MCF 10A (cell line): ENCODE measurements at regions not wholly inside any gene's neighbourhood (a gene's known extent, or its start where the extent isn't known, plus 50 kb on each side); places are given as distances from the start of the nearest gene placed in this dataset.

Source experiments
- BruUV-seq: library from RNA; stranded (reverse); fragments of 400-500 nt; replicated peaks from 2 replicates; lab custom pipeline; 2021; lab: Mats Ljungman, UMichigan
- CTCF ChIA-PET: fragments of 300-600 bp; sonication (Branson Sonifier 250); formaldehyde crosslinking; extraction: SDS; loops from one replicate; lab custom pipeline; 2021; ENCODE audit warnings: antibody characterized with exemption, inconsistent platforms; lab: Yijun Ruan, JAX
- POLR2A ChIA-PET: fragments of 300-600, 350-650 bp; sonication (Branson Sonifier 250); formaldehyde crosslinking; extraction: SDS; loops from one replicate; lab custom pipeline; 2020; ENCODE audit warnings: antibody characterized with exemption, inconsistent platforms; lab: Yijun Ruan, JAX
- DNase-seq: peaks from one replicate; pipeline ENCODE4 v3.0.0-alpha.2; 2018; ENCODE audit not compliant: unreplicated experiment
- H3K27ac Mint-ChIP-seq: one replicate; pipeline ENCODE4 v1.8.0; 2022; ENCODE audit warnings: mild to moderate bottlenecking, low read depth, mixed read lengths; ENCODE audit not compliant: unreplicated experiment
- H3K27me3 Mint-ChIP-seq: one replicate; pipeline ENCODE4 v1.8.0; 2022; ENCODE audit warnings: mixed read lengths; ENCODE audit not compliant: insufficient read depth, unreplicated experiment
- H3K36me3 Mint-ChIP-seq: one replicate; pipeline ENCODE4 v1.8.0; 2022; ENCODE audit warnings: mild to moderate bottlenecking, moderate library complexity, mixed read lengths; ENCODE audit not compliant: insufficient read depth, unreplicated experiment
- H3K4me1 Mint-ChIP-seq: one replicate; pipeline ENCODE4 v1.8.0; 2022; ENCODE audit warnings: mixed read lengths; ENCODE audit not compliant: insufficient read depth, unreplicated experiment
- H3K4me3 Mint-ChIP-seq: one replicate; pipeline ENCODE4 v1.8.0; 2022; ENCODE audit warnings: mild to moderate bottlenecking, moderate library complexity, mixed read lengths; ENCODE audit not compliant: unreplicated experiment
- H3K9me3 Mint-ChIP-seq: one replicate; pipeline ENCODE4 v1.8.0; 2022; ENCODE audit warnings: mixed read lengths; ENCODE audit not compliant: unreplicated experiment
- CTCF ChIP-seq: fragments of 200-600 bp; IDR thresholded peaks from one replicate; pipeline ENCODE4 v1.8.0; 2022; ENCODE audit warnings: antibody characterized with exemption, mild to moderate bottlenecking; ENCODE audit not compliant: unreplicated experiment
- intact Hi-C: fragments of 100-400 bp; cut with micrococcal nuclease; formaldehyde crosslinking; loops from 2 replicates; pipeline ENCODE4 v1.14.1; 2022

GRCh38 chr5:125150041-125150669, 403.7 kb upstream of the ZNF608 start:
- Mint-ChIP-seq H3K27me3 (no peaks in the 10 kb centered on the region), H3K4me3 (no peak overlapping the region), H3K36me3 (no peaks in the 10 kb centered on the region), H3K27ac (no peak overlapping the region), H3K4me1 (peaks cover 5% of the 10 kb centered on the region), H3K9me3 (no peaks in the 10 kb centered on the region)
- intact Hi-C loops, result no loop called here
- ChIA-PET POLR2A (interaction anchor here (2.2 kb wide), 1 partner anchor 8 kb away, joined by 6 read pairs; no protein-coding TSS in a partner anchor), CTCF (interaction anchor here (0.8 kb wide), 1 partner anchor 35 kb away, joined by 3 read pairs; no protein-coding TSS in a partner anchor)
- no TSS peak for BruUV-seq
- DNase-seq, result no peak
- TF ChIP-seq CTCF, result no peak

GRCh38 chr5:125151150-125151900, 404.9 kb upstream of the ZNF608 start:
- intact Hi-C loops, result no loop called here
- no TSS peak for BruUV-seq
- ChIA-PET POLR2A (interaction anchor here (2.2 kb wide), 1 partner anchor 10 kb away, joined by 6 read pairs; no protein-coding TSS in a partner anchor), CTCF (no interaction called here)
- peaks cover 5% of the 10 kb centered on the region for H3K4me1 Mint-ChIP-seq
- no peak overlapping the region for H3K27ac Mint-ChIP-seq
- no peak for TF ChIP-seq CTCF
- H3K4me3 Mint-ChIP-seq, result no peak overlapping the region
- H3K36me3 Mint-ChIP-seq, result no peaks in the 10 kb centered on the region
- DNase-seq, result no peak
- H3K27me3 Mint-ChIP-seq, result no peaks in the 10 kb centered on the region
- H3K9me3 Mint-ChIP-seq, result no peaks in the 10 kb centered on the region

GRCh38 chr5:125152044-125152443, 405.6 kb upstream of the ZNF608 start:
- intact Hi-C loops, result no loop called here
- no peak for TF ChIP-seq CTCF
- POLR2A ChIA-PET, result interaction anchor here (2.2 kb wide), 1 partner anchor 10 kb away, joined by 6 read pairs; no protein-coding TSS in a partner anchor

GRCh38 chr5:125152461-125153189, 406.2 kb upstream of the ZNF608 start:
- POLR2A ChIA-PET, result no interaction called here
- H3K36me3 Mint-ChIP-seq, result no peaks in the 10 kb centered on the region
- peaks cover 5% of the 10 kb centered on the region for H3K4me1 Mint-ChIP-seq
- TF ChIP-seq CTCF, result no peak
- H3K4me3 Mint-ChIP-seq, result no peak overlapping the region
- BruUV-seq, result no TSS peak
- CTCF ChIA-PET, result no interaction called here
- no peak overlapping the region for H3K27ac Mint-ChIP-seq
- H3K27me3 Mint-ChIP-seq, result no peaks in the 10 kb centered on the region
- no peaks in the 10 kb centered on the region for H3K9me3 Mint-ChIP-seq
- intact Hi-C loops, result no loop called here
- no peak for DNase-seq

More at GRCh38 chr5:125152044-125152443, 405.6 kb upstream of the ZNF608 start:
- H3K4me3 Mint-ChIP-seq, result no peak overlapping the region
- H3K9me3 Mint-ChIP-seq, result no peaks in the 10 kb centered on the region
- H3K27ac Mint-ChIP-seq, result no peak overlapping the region
- BruUV-seq, result no TSS peak
- no peak for DNase-seq
- no peaks in the 10 kb centered on the region for H3K27me3 Mint-ChIP-seq
- peaks cover 5% of the 10 kb centered on the region for H3K4me1 Mint-ChIP-seq
- CTCF ChIA-PET, result no interaction called here
- no peaks in the 10 kb centered on the region for H3K36me3 Mint-ChIP-seq
